ENCODE measurements at regions not wholly inside any gene's neighbourhood (a gene's known extent, or its start where the extent isn't known, plus 50 kb on each side); places are given as distances from the start of the nearest gene placed in this dataset.
A peak's percentile ranks its signal among the peaks of the same experiment; 100 is the strongest.
"Not testable (repeated sequence)": the region's sequence is repeated elsewhere in the genome, so short reads cannot be mapped to it uniquely, and the experiment has no call there.

DNA sequence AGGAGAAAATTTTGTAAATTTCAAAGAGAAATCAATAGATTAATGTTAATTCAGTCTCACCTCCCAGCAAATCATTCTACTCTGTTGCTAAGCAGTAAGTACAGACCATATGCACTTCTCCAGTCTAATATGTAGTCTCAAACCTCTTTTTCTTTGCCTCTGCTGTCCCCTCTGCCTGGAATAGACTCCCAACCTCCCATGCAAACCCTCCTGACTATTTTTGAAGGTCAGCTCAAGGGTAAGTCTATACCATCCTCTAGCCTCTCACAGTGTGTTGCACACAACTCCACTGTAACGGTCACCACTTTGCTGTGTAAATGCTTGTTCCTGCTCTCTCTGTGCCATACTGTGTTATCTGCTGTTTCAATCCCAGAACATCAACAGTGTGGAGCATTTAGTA, 94.5 kb upstream of the TRIM77 start:
- H2AFZ ChIP-seq (ENCODE audit: low read depth, low read length); H3K9ac ChIP-seq (replicated peaks; ENCODE audit: extremely low read depth, insufficient read depth, low read length); CTCF ChIA-PET; POLR2A ChIA-PET; H4K20me1 ChIP-seq (replicated peaks; ENCODE audit: control insufficient read depth, extremely low read depth, insufficient read depth, low read length); H3K4me2 ChIP-seq (ENCODE audit: insufficient read depth, low read length); dilution Hi-C loops (cut with MboI; ENCODE audit: extremely low pct_ligation_motif_present, low sequenced_read_pairs); H3K36me3 ChIP-seq (ENCODE audit: control insufficient read depth in 2 of 2, extremely low read depth in 1 of 2, insufficient read depth in 2 of 2, low read length in 2 of 2); H3K4me3 ChIP-seq (replicated peaks in 1 of 3; ENCODE audit: insufficient read depth in 1 of 3, low read depth in 1 of 3, low read length in 3 of 3); H3K27ac ChIP-seq (ENCODE audit: insufficient read depth, low read depth, low read length); H3K9me3 ChIP-seq (replicated peaks; ENCODE audit: control insufficient read depth, insufficient read depth, low read length); H3K27me3 ChIP-seq (ENCODE audit: control insufficient read depth in 2 of 2, insufficient read depth in 2 of 2, low read length in 2 of 2); FAIRE-seq; H3K9me1 ChIP-seq (replicated peaks; ENCODE audit: control insufficient read depth, extremely low read depth, insufficient read depth, low read length); H3K79me2 ChIP-seq (ENCODE audit: control insufficient read depth, insufficient read depth, low read length); H3K4me1 ChIP-seq (ENCODE audit: control insufficient read depth, extremely low read depth, insufficient read depth, low read length); BruUV-seq (replicated peaks): not testable (repeated sequence)
- peak; percentile 21 for DNase-seq (ENCODE audit: low read depth, low spot score)
- intact Hi-C loops (cut with micrococcal nuclease): loop anchor here (5.0 kb wide), 1 partner anchor 1058 kb away; no protein-coding TSS in a partner anchor
- TF ChIP-seq, protein P1, sequence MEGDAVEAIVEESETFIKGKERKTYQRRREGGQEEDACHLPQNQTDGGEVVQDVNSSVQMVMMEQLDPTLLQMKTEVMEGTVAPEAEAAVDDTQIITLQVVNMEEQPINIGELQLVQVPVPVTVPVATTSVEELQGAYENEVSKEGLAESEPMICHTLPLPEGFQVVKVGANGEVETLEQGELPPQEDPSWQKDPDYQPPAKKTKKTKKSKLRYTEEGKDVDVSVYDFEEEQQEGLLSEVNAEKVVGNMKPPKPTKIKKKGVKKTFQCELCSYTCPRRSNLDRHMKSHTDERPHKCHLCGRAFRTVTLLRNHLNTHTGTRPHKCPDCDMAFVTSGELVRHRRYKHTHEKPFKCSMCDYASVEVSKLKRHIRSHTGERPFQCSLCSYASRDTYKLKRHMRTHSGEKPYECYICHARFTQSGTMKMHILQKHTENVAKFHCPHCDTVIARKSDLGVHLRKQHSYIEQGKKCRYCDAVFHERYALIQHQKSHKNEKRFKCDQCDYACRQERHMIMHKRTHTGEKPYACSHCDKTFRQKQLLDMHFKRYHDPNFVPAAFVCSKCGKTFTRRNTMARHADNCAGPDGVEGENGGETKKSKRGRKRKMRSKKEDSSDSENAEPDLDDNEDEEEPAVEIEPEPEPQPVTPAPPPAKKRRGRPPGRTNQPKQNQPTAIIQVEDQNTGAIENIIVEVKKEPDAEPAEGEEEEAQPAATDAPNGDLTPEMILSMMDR (IDR thresholded peaks at IDR 0.05; ENCODE audit: extremely low read depth in 1 of 2, insufficient read depth in 1 of 2, low read depth in 1 of 2, low read length in 2 of 2): peak in 1 of 2 donors; percentile 14

DNA sequence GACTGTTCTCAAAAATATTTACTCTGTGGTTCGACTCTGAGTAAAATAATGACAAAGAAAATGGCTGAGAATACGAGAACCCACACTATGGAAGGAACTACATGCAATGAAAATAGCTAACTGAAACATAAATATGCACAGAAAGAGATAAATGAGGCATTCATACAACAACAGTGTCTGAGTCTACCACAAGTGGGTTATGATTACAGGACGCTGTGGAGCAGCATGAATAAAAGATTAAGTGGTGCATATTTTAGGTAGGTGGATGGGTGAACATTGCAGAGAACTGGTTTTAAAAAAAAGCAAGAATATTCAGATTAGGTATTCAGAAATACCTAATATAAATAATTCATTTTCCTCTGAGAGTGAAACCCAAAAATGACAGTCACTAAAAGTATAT, 93.9 kb upstream of the TRIM77 start:
- BruUV-seq (replicated peaks); H2AFZ ChIP-seq (ENCODE audit: low read depth, low read length); H3K4me2 ChIP-seq (ENCODE audit: insufficient read depth, low read length); H3K79me2 ChIP-seq (ENCODE audit: control insufficient read depth, insufficient read depth, low read length); H3K27me3 ChIP-seq (ENCODE audit: control insufficient read depth in 2 of 2, insufficient read depth in 2 of 2, low read length in 2 of 2); H4K20me1 ChIP-seq (replicated peaks; ENCODE audit: control insufficient read depth, extremely low read depth, insufficient read depth, low read length); H3K9ac ChIP-seq (replicated peaks; ENCODE audit: extremely low read depth, insufficient read depth, low read length); H3K4me3 ChIP-seq (replicated peaks in 1 of 3; ENCODE audit: insufficient read depth in 1 of 3, low read depth in 1 of 3, low read length in 3 of 3); H3K36me3 ChIP-seq (ENCODE audit: control insufficient read depth in 2 of 2, extremely low read depth in 1 of 2, insufficient read depth in 2 of 2, low read length in 2 of 2); H3K4me1 ChIP-seq (ENCODE audit: control insufficient read depth, extremely low read depth, insufficient read depth, low read length); POLR2A ChIA-PET; DNase-seq (ENCODE audit: low read depth, low spot score); H3K9me3 ChIP-seq (replicated peaks; ENCODE audit: control insufficient read depth, insufficient read depth, low read length); H3K27ac ChIP-seq (ENCODE audit: insufficient read depth, low read depth, low read length); CTCF ChIA-PET; FAIRE-seq; dilution Hi-C loops (cut with MboI; ENCODE audit: extremely low pct_ligation_motif_present, low sequenced_read_pairs); H3K9me1 ChIP-seq (replicated peaks; ENCODE audit: control insufficient read depth, extremely low read depth, insufficient read depth, low read length): not testable (repeated sequence)
- intact Hi-C loops (cut with micrococcal nuclease): loop anchor here (5.0 kb wide), 1 partner anchor 1059 kb away; no protein-coding TSS in a partner anchor

All from endothelial cell of umbilical vein (primary cell).